WERI-Rb-1 (cell line): ENCODE measurements at regions not wholly inside any gene's neighbourhood (a gene's known extent, or its start where the extent isn't known, plus 50 kb on each side); places are given as distances from the start of the nearest gene placed in this dataset.
A peak's percentile ranks its signal among the peaks of the same experiment; 100 is the strongest.

ENCODE experiments used
- DNase-seq: peaks from one replicate; pipeline ENCODE4 v3.0.0-alpha.2; 2020
- H3K27ac ChIP-seq: fragments of 250-450 bp; sonication (Bioruptor Pico); 2 replicates; pipeline ENCODE4 v1.5.1; 2020; ENCODE audit warnings: mild to moderate bottlenecking, moderate library complexity
- H3K27me3 ChIP-seq: fragments of 250-450 bp; sonication (Bioruptor Pico); 2 replicates; pipeline ENCODE4 v1.5.1; 2021; ENCODE audit warnings: mild to moderate bottlenecking, low read depth, moderate library complexity; ENCODE audit not compliant: insufficient read depth, severe bottlenecking
- H3K36me3 ChIP-seq: fragments of 250-450 bp; sonication (Bioruptor Pico); 2 replicates; pipeline ENCODE4 v1.5.1; 2020; ENCODE audit warnings: mild to moderate bottlenecking, moderate library complexity
- H3K4me3 ChIP-seq: 2 replicates; pipeline ENCODE4 v1.5.1; 2011; ENCODE audit warnings: low read depth, mild to moderate bottlenecking, control low read depth, low read length
- H3K9me3 ChIP-seq: fragments of 250-450 bp; sonication (Bioruptor Pico); 2 replicates; pipeline ENCODE4 v1.5.1; 2021; ENCODE audit warnings: mild to moderate bottlenecking, moderate library complexity; ENCODE audit not compliant: severe bottlenecking
- TF ChIP-seq, protein P1 (sequence below): IDR thresholded peaks from 2 replicates; pipeline ENCODE4 v1.5.1; 2011; ENCODE audit warnings: low read depth, mild to moderate bottlenecking, control low read depth, inconsistent platforms, low read length

DNA sequence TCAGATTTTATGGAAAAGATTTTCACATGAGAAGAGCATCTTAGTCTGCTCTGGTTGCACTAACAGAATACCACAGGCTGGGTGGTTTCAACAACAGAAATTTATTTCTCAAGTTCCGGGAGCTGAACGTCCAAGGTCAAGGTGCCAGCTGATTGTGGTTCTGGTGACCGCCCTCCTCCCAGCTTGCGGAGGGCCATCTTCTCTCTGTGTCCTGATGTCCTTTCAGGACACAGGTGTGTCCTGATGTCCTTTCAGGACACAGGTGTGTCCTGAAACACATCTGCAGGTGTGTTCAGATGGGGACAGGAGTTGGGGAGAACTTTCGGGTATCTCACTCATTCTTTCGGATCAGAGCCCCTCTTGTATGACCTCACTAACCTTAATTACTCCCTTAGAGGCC is 374.9 kb downstream of the SOX11 start:
- Histone ChIP-seq H3K36me3 (no peaks in the 10 kb centered on the region), H3K27ac (no peak overlapping the region), H3K9me3 (no peaks in the 10 kb centered on the region), H3K4me3 (no peak overlapping the region), H3K27me3 (no peaks in the 10 kb centered on the region)
- DNase-seq: no peak
- TF ChIP-seq, protein P1, sequence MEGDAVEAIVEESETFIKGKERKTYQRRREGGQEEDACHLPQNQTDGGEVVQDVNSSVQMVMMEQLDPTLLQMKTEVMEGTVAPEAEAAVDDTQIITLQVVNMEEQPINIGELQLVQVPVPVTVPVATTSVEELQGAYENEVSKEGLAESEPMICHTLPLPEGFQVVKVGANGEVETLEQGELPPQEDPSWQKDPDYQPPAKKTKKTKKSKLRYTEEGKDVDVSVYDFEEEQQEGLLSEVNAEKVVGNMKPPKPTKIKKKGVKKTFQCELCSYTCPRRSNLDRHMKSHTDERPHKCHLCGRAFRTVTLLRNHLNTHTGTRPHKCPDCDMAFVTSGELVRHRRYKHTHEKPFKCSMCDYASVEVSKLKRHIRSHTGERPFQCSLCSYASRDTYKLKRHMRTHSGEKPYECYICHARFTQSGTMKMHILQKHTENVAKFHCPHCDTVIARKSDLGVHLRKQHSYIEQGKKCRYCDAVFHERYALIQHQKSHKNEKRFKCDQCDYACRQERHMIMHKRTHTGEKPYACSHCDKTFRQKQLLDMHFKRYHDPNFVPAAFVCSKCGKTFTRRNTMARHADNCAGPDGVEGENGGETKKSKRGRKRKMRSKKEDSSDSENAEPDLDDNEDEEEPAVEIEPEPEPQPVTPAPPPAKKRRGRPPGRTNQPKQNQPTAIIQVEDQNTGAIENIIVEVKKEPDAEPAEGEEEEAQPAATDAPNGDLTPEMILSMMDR: no peak

DNA sequence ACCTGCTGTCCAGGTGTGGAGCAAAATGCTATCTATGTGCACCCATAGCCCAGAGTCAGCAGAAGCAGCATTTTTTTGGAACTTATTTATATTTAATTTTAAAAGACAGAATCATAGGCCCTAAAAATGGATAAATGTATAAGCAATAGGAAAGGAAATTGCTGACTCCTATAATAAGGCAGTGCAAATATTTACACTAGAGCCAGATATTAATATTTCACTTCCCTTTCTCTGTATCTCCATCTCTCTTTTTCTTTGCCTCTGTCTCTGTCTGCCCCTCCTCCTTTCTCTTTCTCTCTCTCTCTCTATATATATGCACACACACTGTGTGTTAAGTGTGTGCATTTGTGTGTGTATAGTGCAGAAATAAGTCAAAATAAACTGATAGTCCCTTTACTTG is 375.6 kb downstream of the SOX11 start:
- Histone ChIP-seq H3K36me3 (no peaks in the 10 kb centered on the region), H3K4me3 (no peak overlapping the region), H3K9me3 (no peaks in the 10 kb centered on the region), H3K27ac (no peak overlapping the region), H3K27me3 (no peaks in the 10 kb centered on the region)
- no peak for DNase-seq
- TF ChIP-seq, protein P1: no peak

DNA sequence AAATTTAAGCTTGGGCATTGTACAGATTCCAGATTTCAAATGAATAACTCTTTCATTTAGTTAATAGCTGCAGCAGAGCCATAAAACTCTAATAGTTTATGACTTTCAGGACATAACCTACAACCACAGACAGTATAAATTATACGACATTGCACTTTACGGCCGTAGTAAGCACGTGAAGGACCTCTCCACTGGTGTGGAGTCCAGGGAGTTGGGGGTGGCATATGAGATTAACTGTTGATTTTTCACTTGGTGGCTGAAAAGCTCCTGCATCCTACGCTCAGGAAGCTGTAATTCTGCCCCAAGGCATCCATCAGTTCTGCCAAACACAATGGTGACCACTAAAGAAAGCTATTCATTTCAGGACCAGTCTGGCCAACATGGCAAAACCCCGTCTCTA is 376.2 kb downstream of the SOX11 start:
- Histone ChIP-seq H3K36me3 (no peaks in the 10 kb centered on the region), H3K27ac (no peak overlapping the region), H3K9me3 (no peaks in the 10 kb centered on the region), H3K27me3 (no peaks in the 10 kb centered on the region), H3K4me3 (no peak overlapping the region)
- no peak for DNase-seq
- TF ChIP-seq, protein P1: no peak

DNA sequence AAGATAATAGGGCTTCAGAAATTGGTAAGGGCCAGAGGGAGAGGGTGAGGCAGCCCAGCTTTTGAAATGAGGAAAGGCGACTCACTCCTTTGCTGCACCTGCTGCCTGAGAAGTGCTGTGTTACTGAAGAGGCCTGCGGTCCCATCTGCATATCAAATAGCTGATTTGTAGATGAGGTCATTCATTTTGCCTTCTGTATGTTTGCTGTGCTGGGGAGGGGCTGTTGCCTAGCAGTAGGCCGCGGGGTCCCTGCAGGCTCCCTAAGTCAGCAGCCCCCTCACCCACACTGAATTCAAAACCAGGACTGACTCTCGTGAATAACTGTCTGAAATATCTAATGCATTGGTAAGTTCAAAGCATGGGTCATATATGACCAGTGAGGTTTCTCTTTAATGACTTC is 377.2 kb downstream of the SOX11 start:
- Histone ChIP-seq H3K36me3 (no peaks in the 10 kb centered on the region), H3K27me3 (no peaks in the 10 kb centered on the region), H3K4me3 (no peak overlapping the region), H3K27ac (no peak overlapping the region), H3K9me3 (no peaks in the 10 kb centered on the region)
- peak; percentile 49 for DNase-seq
- TF ChIP-seq, protein P1: no peak

DNA sequence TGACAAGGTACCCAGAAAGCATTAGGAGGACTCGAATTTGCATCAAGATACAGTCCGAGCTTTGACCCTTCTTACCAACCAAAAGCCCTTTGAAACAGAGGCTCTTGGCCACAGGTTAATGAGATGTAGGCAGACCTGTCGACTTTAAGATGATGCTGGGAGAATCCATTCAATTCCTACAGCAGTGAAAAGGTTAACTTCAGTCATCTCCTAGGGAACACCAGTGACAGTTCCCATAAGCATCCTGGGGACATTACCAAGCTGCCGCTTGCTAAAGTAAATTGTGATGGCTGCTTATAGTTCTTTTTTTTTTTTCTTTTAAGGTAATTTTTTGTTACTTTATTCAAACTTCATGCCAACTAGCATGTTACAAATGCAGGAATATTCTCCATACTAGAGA is 379.3 kb downstream of the SOX11 start:
- no peak overlapping the region for H3K4me3 ChIP-seq
- TF ChIP-seq, protein P1: no peak
- DNase-seq: no peak
- H3K27ac ChIP-seq: no peak overlapping the region
- no peaks in the 10 kb centered on the region for H3K9me3 ChIP-seq
- no peaks in the 10 kb centered on the region for H3K36me3 ChIP-seq
- no peaks in the 10 kb centered on the region for H3K27me3 ChIP-seq

DNA sequence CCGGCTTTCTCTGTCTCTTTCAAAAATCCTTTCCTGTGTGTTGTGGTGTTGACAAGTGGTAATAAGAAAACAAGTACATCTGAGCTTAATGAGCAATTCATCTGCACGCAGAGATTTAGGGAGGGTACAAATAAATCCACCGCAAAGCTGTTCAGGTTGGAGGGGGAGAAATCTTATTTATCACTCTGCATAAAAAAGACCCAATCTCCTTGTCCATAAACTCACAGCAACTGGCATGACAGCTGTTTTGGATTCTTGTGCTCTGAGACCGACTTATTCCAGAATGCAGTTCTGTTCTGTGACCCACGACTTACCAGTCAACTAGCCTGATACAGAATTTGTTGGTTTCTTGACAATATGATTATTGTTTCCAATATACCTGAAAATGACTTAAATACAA is 380.1 kb downstream of the SOX11 start:
- DNase-seq: no peak
- H3K4me3 ChIP-seq: peak overlapping the region; percentile 50

More for the DNA sequence above, 380.1 kb downstream of the SOX11 start:
- Histone ChIP-seq H3K27me3 (no peaks in the 10 kb centered on the region), H3K27ac (peak overlapping the region; percentile 73), H3K36me3 (no peaks in the 10 kb centered on the region), H3K9me3 (no peaks in the 10 kb centered on the region)
- TF ChIP-seq, protein P1: no peak
